OCI-LY3 (cell line): ENCODE measurements at regions not wholly inside any gene's neighbourhood (a gene's known extent, or its start where the extent isn't known, plus 50 kb on each side); places are given as distances from the start of the nearest gene placed in this dataset.

Experiments
- EZH2phosphoT487 ChIP-seq: fragments of 200-600 bp; shearing (Covaris generic); IDR thresholded peaks from 2 replicates; pipeline ENCODE4 v1.6.1; 2018; ENCODE audit warnings: antibody characterized with exemption, mixed run types, low read depth
- TF ChIP-seq, protein P1 (sequence below): fragments of 200-600, 300-600 bp; sonication (generic); IDR thresholded peaks from 2 replicates; pipeline ENCODE4 v1.5.1; 2014; ENCODE audit warnings: antibody characterized with exemption, low read length, low read depth

DNA sequence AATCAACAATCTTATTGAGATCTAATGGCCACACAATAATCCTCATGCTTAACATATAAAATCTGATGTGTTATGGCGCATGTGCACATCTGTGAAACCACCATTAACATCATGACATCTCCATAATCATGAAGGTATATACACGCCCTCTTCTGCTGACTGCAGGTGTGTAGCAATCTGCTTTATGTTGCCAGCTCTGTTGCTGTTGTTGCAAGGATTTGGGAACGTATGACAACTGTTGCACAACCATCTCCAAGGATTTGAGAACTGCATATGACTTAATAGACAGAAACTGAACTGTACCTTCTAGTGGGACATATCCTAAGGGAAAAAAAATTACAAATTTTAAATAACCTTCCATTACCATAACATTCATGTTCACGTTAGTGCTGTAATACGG, 243.5 kb upstream of the HSFY2 start:
- TF ChIP-seq, protein P1, sequence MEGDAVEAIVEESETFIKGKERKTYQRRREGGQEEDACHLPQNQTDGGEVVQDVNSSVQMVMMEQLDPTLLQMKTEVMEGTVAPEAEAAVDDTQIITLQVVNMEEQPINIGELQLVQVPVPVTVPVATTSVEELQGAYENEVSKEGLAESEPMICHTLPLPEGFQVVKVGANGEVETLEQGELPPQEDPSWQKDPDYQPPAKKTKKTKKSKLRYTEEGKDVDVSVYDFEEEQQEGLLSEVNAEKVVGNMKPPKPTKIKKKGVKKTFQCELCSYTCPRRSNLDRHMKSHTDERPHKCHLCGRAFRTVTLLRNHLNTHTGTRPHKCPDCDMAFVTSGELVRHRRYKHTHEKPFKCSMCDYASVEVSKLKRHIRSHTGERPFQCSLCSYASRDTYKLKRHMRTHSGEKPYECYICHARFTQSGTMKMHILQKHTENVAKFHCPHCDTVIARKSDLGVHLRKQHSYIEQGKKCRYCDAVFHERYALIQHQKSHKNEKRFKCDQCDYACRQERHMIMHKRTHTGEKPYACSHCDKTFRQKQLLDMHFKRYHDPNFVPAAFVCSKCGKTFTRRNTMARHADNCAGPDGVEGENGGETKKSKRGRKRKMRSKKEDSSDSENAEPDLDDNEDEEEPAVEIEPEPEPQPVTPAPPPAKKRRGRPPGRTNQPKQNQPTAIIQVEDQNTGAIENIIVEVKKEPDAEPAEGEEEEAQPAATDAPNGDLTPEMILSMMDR = no peak
- TF ChIP-seq EZH2phosphoT487 = no peak
